ENCODE measurements at regions not wholly inside any gene's neighbourhood (a gene's known extent, or its start where the extent isn't known, plus 50 kb on each side); places are given as distances from the start of the nearest gene placed in this dataset.

- Histone ChIP-seq H3K4me3 (no peak overlapping the region), H3K4me1 (replicated peaks) (no peaks in the 10 kb centered on the region), H3K9me3 (no peaks in the 10 kb centered on the region), H3K36me3 (no peaks in the 10 kb centered on the region), H3K27ac (no peak overlapping the region), H3K27me3 (replicated peaks; ENCODE audit: insufficient read depth) (no peaks in the 10 kb centered on the region)
- WGBS = 47% methylated on average over 4 of the region's 4 CpGs
- intact Hi-C loops (cut with DNase I) = no loop called here
- TF ChIP-seq POLR2A (IDR thresholded peaks at IDR 0.05) (no peak), POLR2AphosphoS5 (IDR thresholded peaks at IDR 0.05) (no peak), CTCF (IDR thresholded peaks at IDR 0.05) (no peak)
- peak; percentile 17 for DNase-seq (ENCODE audit: low spot score)
Observed at GRCh38 chr14:65949711-65950516, 536.3 kb upstream of the CCDC196 start.

GRCh38 chr14:65954942-65955341, 531.2 kb upstream of the CCDC196 start:
- intact Hi-C loops (cut with DNase I) = no loop called here
- TF ChIP-seq CTCF (IDR thresholded peaks at IDR 0.05) = no peak
- no peak for TF ChIP-seq POLR2AphosphoS5 (IDR thresholded peaks at IDR 0.05)
- TF ChIP-seq POLR2A (IDR thresholded peaks at IDR 0.05) = no peak
- Histone ChIP-seq H3K27ac (no peak overlapping the region), H3K27me3 (replicated peaks; ENCODE audit: insufficient read depth) (peaks cover 1% of the 10 kb centered on the region), H3K4me3 (no peak overlapping the region), H3K36me3 (no peaks in the 10 kb centered on the region), H3K9me3 (no peaks in the 10 kb centered on the region), H3K4me1 (replicated peaks) (peaks cover 5% of the 10 kb centered on the region)
- no peak for DNase-seq (ENCODE audit: low spot score)
- WGBS = 100% methylated on average over 2 of the region's 2 CpGs

- H3K36me3 ChIP-seq = no peaks in the 10 kb centered on the region
- H3K4me1 ChIP-seq (replicated peaks) = peaks cover 5% of the 10 kb centered on the region
- WGBS = 94% methylated on average over 8 of the region's 8 CpGs
- intact Hi-C loops (cut with DNase I) = no loop called here
- DNase-seq (ENCODE audit: low spot score) = no peak
- no peaks in the 10 kb centered on the region for H3K9me3 ChIP-seq
- H3K27ac ChIP-seq = no peak overlapping the region
- peaks cover 2% of the 10 kb centered on the region for H3K27me3 ChIP-seq (replicated peaks; ENCODE audit: insufficient read depth)
- H3K4me3 ChIP-seq = no peak overlapping the region
- TF ChIP-seq CTCF (IDR thresholded peaks at IDR 0.05) (no peak), POLR2AphosphoS5 (IDR thresholded peaks at IDR 0.05) (no peak), POLR2A (IDR thresholded peaks at IDR 0.05) (no peak)
Observed at GRCh38 chr14:65957631-65958205, 528.5 kb upstream of the CCDC196 start.

GRCh38 chr14:65958664-65959562, 527.3 kb upstream of the CCDC196 start:
- Histone ChIP-seq H3K36me3 (no peaks in the 10 kb centered on the region), H3K4me1 (replicated peaks) (peaks cover 5% of the 10 kb centered on the region), H3K27me3 (replicated peaks; ENCODE audit: insufficient read depth) (peaks cover 2% of the 10 kb centered on the region), H3K9me3 (no peaks in the 10 kb centered on the region), H3K4me3 (no peak overlapping the region), H3K27ac (no peak overlapping the region)
- intact Hi-C loops (cut with DNase I) = no loop called here
- 58% methylated on average over 13 of the region's 13 CpGs for WGBS
- no peak for DNase-seq (ENCODE audit: low spot score)
- TF ChIP-seq POLR2AphosphoS5 (IDR thresholded peaks at IDR 0.05) (no peak), CTCF (IDR thresholded peaks at IDR 0.05) (peak in 3 of 4 experiments; percentile 45 to 51 (median 46))
